ENCODE measurements at regions not wholly inside any gene's neighbourhood (a gene's known extent, or its start where the extent isn't known, plus 50 kb on each side); places are given as distances from the start of the nearest gene placed in this dataset.
"Not testable (repeated sequence)": the region's sequence is repeated elsewhere in the genome, so short reads cannot be mapped to it uniquely, and the experiment has no call there.

DNA sequence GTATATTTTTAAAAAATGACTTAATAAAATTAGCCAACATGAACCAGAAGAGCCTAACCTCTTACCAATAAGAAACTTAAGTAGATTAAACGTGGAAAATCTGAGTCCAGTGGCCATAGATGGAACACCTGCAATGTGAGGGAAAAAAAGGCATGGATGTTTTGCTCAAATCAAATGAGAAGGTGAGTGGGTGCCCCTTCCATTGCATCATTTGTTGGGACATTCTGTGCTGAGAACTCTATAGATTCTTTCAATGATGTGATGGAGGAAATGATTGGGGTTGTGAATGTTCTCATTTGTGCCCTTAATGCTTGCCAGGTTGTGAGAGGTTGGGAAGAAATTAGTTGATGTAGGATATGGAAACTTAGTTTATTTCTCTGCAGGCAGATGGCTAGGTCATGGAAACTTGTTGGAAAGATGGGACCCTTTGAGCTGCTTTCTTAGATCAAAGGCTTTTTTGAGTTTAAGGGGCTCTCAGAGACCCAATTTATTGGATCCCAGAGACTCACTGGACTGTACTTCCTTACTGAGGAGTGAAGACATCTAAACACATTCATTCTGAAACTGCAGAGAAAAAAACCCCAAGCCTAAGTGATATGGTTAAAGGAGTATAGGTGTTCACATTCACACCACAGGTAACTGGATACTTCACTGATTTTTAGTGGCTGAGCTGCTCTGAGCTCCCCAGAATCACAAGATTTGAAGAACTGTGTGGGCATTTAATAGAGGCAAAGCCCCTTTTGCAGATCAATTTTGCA is 95.9 kb downstream of the DACT1 start:
- no peaks in the 10 kb centered on the region for H3K36me3 ChIP-seq (ENCODE audit: insufficient read depth, low read length)
- H2AFZ ChIP-seq (ENCODE audit: low read depth, low read length) = no peak overlapping the region
- H3K4me3 ChIP-seq (ENCODE audit: low read length) = no peak overlapping the region
- no peaks in the 10 kb centered on the region for H3K4me1 ChIP-seq (ENCODE audit: insufficient read depth, low read length)
- no peaks in the 10 kb centered on the region for H3K27me3 ChIP-seq (ENCODE audit: insufficient read depth, low read length)
- H3K9me3 ChIP-seq (ENCODE audit: low read length) = no peaks in the 10 kb centered on the region

DNA sequence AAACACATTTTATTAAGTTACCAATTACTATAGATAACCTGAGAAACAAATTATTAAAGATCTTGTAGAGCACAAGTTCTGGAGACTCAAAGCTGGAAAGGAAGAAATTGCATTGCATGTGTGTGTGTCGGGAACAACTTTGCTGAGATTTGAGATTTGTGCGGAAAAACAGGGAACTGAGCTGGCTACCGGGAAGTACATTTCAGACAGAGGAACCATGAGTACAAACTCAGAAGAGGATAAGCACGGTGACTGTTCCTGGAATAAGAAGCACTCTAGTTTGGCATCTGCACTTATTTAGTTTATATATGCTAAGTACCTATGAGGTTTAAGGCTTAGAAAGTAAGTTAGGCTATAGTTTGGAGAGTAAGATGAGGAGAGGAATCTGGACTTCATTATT is 97.8 kb downstream of the DACT1 start:
- Histone ChIP-seq H3K4me3 (ENCODE audit: low read length) (no peak overlapping the region), H3K4me1 (ENCODE audit: insufficient read depth, low read length) (no peaks in the 10 kb centered on the region)

GRCh38 chr14:58736606-58737005 is 98.8 kb downstream of the DACT1 start:
- no peak overlapping the region for H3K4me3 ChIP-seq (ENCODE audit: low read length)
- no peaks in the 10 kb centered on the region for H3K36me3 ChIP-seq (ENCODE audit: insufficient read depth, low read length)
- no peaks in the 10 kb centered on the region for H3K4me1 ChIP-seq (ENCODE audit: insufficient read depth, low read length)
- H2AFZ ChIP-seq (ENCODE audit: low read depth, low read length) = no peak overlapping the region
- no peaks in the 10 kb centered on the region for H3K9me3 ChIP-seq (ENCODE audit: low read length)
- H3K27me3 ChIP-seq (ENCODE audit: insufficient read depth, low read length) = no peaks in the 10 kb centered on the region

More for the DNA sequence above, 97.8 kb downstream of the DACT1 start:
- no peaks in the 10 kb centered on the region for H3K36me3 ChIP-seq (ENCODE audit: insufficient read depth, low read length)
- no peaks in the 10 kb centered on the region for H3K27me3 ChIP-seq (ENCODE audit: insufficient read depth, low read length)
- no peak overlapping the region for H2AFZ ChIP-seq (ENCODE audit: low read depth, low read length)
- H3K9me3 ChIP-seq (ENCODE audit: low read length) = no peaks in the 10 kb centered on the region

DNA sequence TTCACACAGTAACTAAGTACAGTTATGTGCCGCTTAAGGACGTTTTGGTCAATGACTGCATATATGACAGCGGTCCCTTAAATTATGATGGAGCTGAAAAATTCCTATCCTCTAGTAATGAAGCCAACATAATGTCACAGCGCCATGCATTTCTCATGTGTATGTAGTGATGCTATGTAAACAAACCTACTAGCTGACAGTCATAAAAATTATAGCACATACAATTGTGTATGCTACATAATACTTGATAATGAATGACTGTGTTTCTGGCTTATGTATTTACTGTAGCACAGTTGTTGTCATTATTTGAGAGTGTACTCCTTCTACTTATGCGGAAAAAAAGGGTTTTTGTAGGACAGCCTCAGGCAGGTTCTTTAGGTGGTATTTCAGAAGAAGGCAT is 99.7 kb downstream of the DACT1 start:
- no peaks in the 10 kb centered on the region for H3K4me1 ChIP-seq (ENCODE audit: insufficient read depth, low read length)
- H3K9me3 ChIP-seq (ENCODE audit: low read length) = no peaks in the 10 kb centered on the region
- no peaks in the 10 kb centered on the region for H3K27me3 ChIP-seq (ENCODE audit: insufficient read depth, low read length)
- H3K4me3 ChIP-seq (ENCODE audit: low read length) = no peak overlapping the region
- H3K36me3 ChIP-seq (ENCODE audit: insufficient read depth, low read length) = no peaks in the 10 kb centered on the region
- H2AFZ ChIP-seq (ENCODE audit: low read depth, low read length) = no peak overlapping the region

DNA sequence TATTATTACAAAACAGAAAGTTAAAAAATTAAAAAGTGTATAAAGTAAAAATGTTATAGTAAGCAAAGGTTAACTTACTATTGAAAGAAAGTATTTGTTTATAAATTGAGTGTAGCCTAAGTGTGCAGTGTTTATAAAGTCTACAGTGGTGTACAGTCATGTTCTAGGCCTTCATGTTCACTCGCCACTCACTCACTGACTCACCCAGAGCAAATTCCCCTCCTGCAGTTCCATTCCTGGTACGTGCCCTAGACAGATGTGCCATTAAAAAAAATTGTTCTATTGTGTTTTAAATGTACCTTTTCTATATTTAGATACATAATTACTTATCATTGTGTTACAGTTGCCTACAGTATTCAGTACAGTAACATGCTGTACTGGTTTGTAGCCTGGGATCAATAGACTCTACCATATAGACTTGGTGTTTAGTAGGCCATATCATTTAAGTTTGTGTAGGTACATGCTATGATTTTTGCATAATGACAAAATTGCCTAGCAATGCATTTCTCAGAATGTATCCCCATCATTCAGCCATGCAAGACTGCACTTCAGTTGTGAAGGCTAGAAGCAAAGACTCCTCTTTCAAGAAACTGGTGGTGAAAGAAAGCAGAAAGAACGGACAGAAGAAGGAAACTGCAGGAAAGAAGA is 100.6 kb downstream of the DACT1 start:
- Histone ChIP-seq H2AFZ (ENCODE audit: low read depth, low read length) (no peak overlapping the region), H3K27me3 (ENCODE audit: insufficient read depth, low read length) (no peaks in the 10 kb centered on the region), H3K4me1 (ENCODE audit: insufficient read depth, low read length) (peaks cover under 1% of the 10 kb centered on the region), H3K36me3 (ENCODE audit: insufficient read depth, low read length) (no peaks in the 10 kb centered on the region), H3K4me3 (ENCODE audit: low read length) (no peak overlapping the region), H3K9me3 (ENCODE audit: low read length) (no peaks in the 10 kb centered on the region)

GRCh38 chr14:58738876-58739275 is 101.1 kb downstream of the DACT1 start:
- Histone ChIP-seq H3K4me3 (ENCODE audit: low read length) (no peak overlapping the region), H3K27me3 (ENCODE audit: insufficient read depth, low read length) (no peaks in the 10 kb centered on the region), H3K4me1 (ENCODE audit: insufficient read depth, low read length) (peaks cover 6% of the 10 kb centered on the region), H3K9me3 (ENCODE audit: low read length) (no peaks in the 10 kb centered on the region), H3K36me3 (ENCODE audit: insufficient read depth, low read length) (no peaks in the 10 kb centered on the region), H2AFZ (ENCODE audit: low read depth, low read length) (no peak overlapping the region)

- no peak overlapping the region for H3K4me3 ChIP-seq (ENCODE audit: low read length)
- H3K9me3 ChIP-seq (ENCODE audit: low read length) = no peaks in the 10 kb centered on the region
- H3K36me3 ChIP-seq (ENCODE audit: insufficient read depth, low read length) = no peaks in the 10 kb centered on the region
- H3K27me3 ChIP-seq (ENCODE audit: insufficient read depth, low read length) = no peaks in the 10 kb centered on the region
- no peak overlapping the region for H2AFZ ChIP-seq (ENCODE audit: low read depth, low read length)
- peaks cover 12% of the 10 kb centered on the region for H3K4me1 ChIP-seq (ENCODE audit: insufficient read depth, low read length)
These were observed 101.9 kb downstream of the DACT1 start for GRCh38 chr14:58739674-58740073.

GRCh38 chr14:58740379-58740935 is 102.7 kb downstream of the DACT1 start:
- Histone ChIP-seq H2AFZ (ENCODE audit: low read depth, low read length) (no peak overlapping the region), H3K4me1 (ENCODE audit: insufficient read depth, low read length) (peaks cover 12% of the 10 kb centered on the region)

DNA sequence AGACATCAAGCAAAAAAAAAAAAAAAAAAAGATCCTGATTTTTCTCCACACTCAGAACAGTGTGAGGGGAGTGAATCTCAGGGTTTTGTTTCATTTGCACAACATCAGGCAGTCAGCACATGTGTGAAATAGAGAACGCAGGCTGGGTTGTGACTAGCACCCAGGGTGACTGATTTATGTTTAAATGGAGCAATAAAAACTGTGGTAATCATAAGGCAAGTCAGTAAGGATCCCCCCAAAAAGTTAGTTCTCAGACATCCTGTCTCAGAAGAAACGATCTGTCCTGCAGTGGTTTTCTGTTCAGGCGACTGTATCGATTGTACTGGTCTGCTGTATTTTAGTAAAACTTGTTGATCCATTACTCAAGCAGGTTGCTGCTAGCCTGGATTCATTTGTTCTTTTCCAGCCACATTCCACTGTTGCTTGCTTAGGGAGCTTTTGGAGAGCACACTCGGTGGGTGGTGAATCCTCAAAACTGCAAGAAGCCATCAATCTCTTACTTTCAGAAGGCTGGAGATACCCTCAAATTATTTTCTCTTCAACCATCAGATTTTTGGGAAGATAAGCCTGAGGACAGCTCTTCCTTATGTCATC is 107.1 kb downstream of the DACT1 start:
- H2AFZ ChIP-seq (ENCODE audit: low read depth, low read length) = peak overlapping the region; percentile 34
- H3K36me3 ChIP-seq (ENCODE audit: insufficient read depth, low read length) = no peaks in the 10 kb centered on the region
- H3K27me3 ChIP-seq (ENCODE audit: insufficient read depth, low read length) = no peaks in the 10 kb centered on the region
- no peaks in the 10 kb centered on the region for H3K9me3 ChIP-seq (ENCODE audit: low read length)
- no peak overlapping the region for H3K4me3 ChIP-seq (ENCODE audit: low read length)
- H3K4me1 ChIP-seq (ENCODE audit: insufficient read depth, low read length) = peaks cover 12% of the 10 kb centered on the region

More at GRCh38 chr14:58740379-58740935, 102.7 kb downstream of the DACT1 start:
- no peaks in the 10 kb centered on the region for H3K9me3 ChIP-seq (ENCODE audit: low read length)
- no peaks in the 10 kb centered on the region for H3K36me3 ChIP-seq (ENCODE audit: insufficient read depth, low read length)
- H3K4me3 ChIP-seq (ENCODE audit: low read length) = no peak overlapping the region
- no peaks in the 10 kb centered on the region for H3K27me3 ChIP-seq (ENCODE audit: insufficient read depth, low read length)

GRCh38 chr14:58746261-58746660 is 108.5 kb downstream of the DACT1 start:
- no peaks in the 10 kb centered on the region for H3K27me3 ChIP-seq (ENCODE audit: insufficient read depth, low read length)
- H3K4me3 ChIP-seq (ENCODE audit: low read length) = no peak overlapping the region
- H3K4me1 ChIP-seq (ENCODE audit: insufficient read depth, low read length) = peaks cover 12% of the 10 kb centered on the region
- no peaks in the 10 kb centered on the region for H3K9me3 ChIP-seq (ENCODE audit: low read length)
- H2AFZ ChIP-seq (ENCODE audit: low read depth, low read length) = no peak overlapping the region
- no peaks in the 10 kb centered on the region for H3K36me3 ChIP-seq (ENCODE audit: insufficient read depth, low read length)

GRCh38 chr14:58746701-58747100 is 108.9 kb downstream of the DACT1 start:
- Histone ChIP-seq H3K27me3 (ENCODE audit: insufficient read depth, low read length) (no peaks in the 10 kb centered on the region), H3K4me1 (ENCODE audit: insufficient read depth, low read length) (peaks cover 12% of the 10 kb centered on the region), H3K4me3 (ENCODE audit: low read length) (no peak overlapping the region), H3K9me3 (ENCODE audit: low read length) (no peaks in the 10 kb centered on the region), H3K36me3 (ENCODE audit: insufficient read depth, low read length) (no peaks in the 10 kb centered on the region), H2AFZ (ENCODE audit: low read depth, low read length) (no peak overlapping the region)

- no peaks in the 10 kb centered on the region for H3K27me3 ChIP-seq (ENCODE audit: insufficient read depth, low read length)
- no peak overlapping the region for H3K4me3 ChIP-seq (ENCODE audit: low read length)
- H3K9me3 ChIP-seq (ENCODE audit: low read length) = no peaks in the 10 kb centered on the region
- no peaks in the 10 kb centered on the region for H3K36me3 ChIP-seq (ENCODE audit: insufficient read depth, low read length)
- H3K4me1 ChIP-seq (ENCODE audit: insufficient read depth, low read length) = peaks cover 12% of the 10 kb centered on the region
- H2AFZ ChIP-seq (ENCODE audit: low read depth, low read length) = no peak overlapping the region
These were observed 109.4 kb downstream of the DACT1 start for GRCh38 chr14:58747181-58747580.

DNA sequence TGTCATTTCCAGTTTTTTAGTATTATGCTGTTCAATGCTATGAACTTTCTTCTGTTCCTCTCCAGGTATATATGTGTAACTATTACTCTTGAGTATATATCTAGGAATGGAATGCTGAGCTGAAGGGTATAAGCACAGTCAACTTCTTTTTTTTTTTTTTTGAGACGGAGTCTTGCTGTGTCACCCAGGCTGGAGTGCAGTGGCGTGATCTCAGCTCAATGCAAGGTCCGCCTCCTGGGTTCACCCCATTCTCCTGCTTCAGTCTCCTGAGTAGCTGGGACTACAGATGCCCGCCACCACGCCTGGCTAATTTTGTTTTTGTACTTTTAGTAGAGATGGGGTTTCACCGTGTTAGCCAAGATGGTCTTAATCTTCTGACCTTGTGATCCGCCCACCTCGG is 110.5 kb downstream of the DACT1 start:
- H3K27me3 ChIP-seq (ENCODE audit: insufficient read depth, low read length); H3K36me3 ChIP-seq (ENCODE audit: insufficient read depth, low read length); H3K4me3 ChIP-seq (ENCODE audit: low read length); H3K9me3 ChIP-seq (ENCODE audit: low read length); H2AFZ ChIP-seq (ENCODE audit: low read depth, low read length): not testable (repeated sequence)
- peaks cover 12% of the 10 kb centered on the region for H3K4me1 ChIP-seq (ENCODE audit: insufficient read depth, low read length)

Data from neuron (in vitro differentiated cells).